IPS DF 6.9 (cell line): ENCODE measurements at regions not wholly inside any gene's neighbourhood (a gene's known extent, or its start where the extent isn't known, plus 50 kb on each side); places are given as distances from the start of the nearest gene placed in this dataset.

Source experiments
- DNase-seq: peaks from one replicate; pipeline ENCODE4 v3.0.0-alpha.2; 2013; ENCODE audit warnings: low read depth, low spot score
- H3K27ac ChIP-seq: one replicate; pipeline ENCODE4 v1.5.1; 2013; ENCODE audit warnings: low read length, control low read depth
- H3K27me3 ChIP-seq: 2 replicates; pipeline ENCODE4 v1.6.1; 2013; ENCODE audit warnings: mild to moderate bottlenecking, low read length; ENCODE audit not compliant: control insufficient read depth, insufficient read depth
- H3K36me3 ChIP-seq: 2 replicates; pipeline ENCODE4 v1.6.1; 2013; ENCODE audit warnings: low read length; ENCODE audit not compliant: control insufficient read depth, insufficient read depth
- H3K4me1 ChIP-seq: 2 replicates; pipeline ENCODE4 v1.6.1; 2013; ENCODE audit warnings: low read length; ENCODE audit not compliant: control insufficient read depth, insufficient read depth
- H3K4me3 ChIP-seq: 2 replicates; pipeline ENCODE4 v1.5.1; 2013; ENCODE audit warnings: mild to moderate bottlenecking, low read length
- H3K9me3 ChIP-seq: 2 replicates; pipeline ENCODE4 v1.6.1; 2013; ENCODE audit warnings: low read length, inconsistent platforms; ENCODE audit not compliant: control insufficient read depth, insufficient read depth
- WGBS: extraction: QIAGEN DNeasy Blood & Tissue Kit; methylation state at CpG from one replicate; pipeline ENCODE4 v1.1.7; 2013; ENCODE audit warnings: mixed read lengths, missing lambda C conversion rate; ENCODE audit not compliant: insufficient read length, insufficient coverage; 5-methylcytosine and 5-hydroxymethylcytosine counted together

GRCh38 chr2:128710729-128711128, 392.1 kb upstream of the HS6ST1 start:
- DNase-seq: no peak
- H3K27ac ChIP-seq: no peak overlapping the region
- no CpG with 5 or more reads among the region's 2 CpGs for WGBS

GRCh38 chr2:128714285-128714684, 395.6 kb upstream of the HS6ST1 start:
- H3K27ac ChIP-seq: no peak overlapping the region

More at GRCh38 chr2:128710729-128711128, 392.1 kb upstream of the HS6ST1 start:
- Histone ChIP-seq H3K4me3 (no peak overlapping the region), H3K9me3 (no peaks in the 10 kb centered on the region; the same call in 1 of the 2 replicates), H3K27me3 (no peaks in the 10 kb centered on the region), H3K4me1 (no peaks in the 10 kb centered on the region), H3K36me3 (no peaks in the 10 kb centered on the region)

GRCh38 chr2:128714851-128715312, 396.2 kb upstream of the HS6ST1 start:
- no peaks in the 10 kb centered on the region for H3K36me3 ChIP-seq
- no peaks in the 10 kb centered on the region for H3K27me3 ChIP-seq
- no CpG with 5 or more reads among the region's 6 CpGs for WGBS
- no peak overlapping the region for H3K27ac ChIP-seq
- DNase-seq: no peak
- 0 out of 2 replicates have a peak, but pooled peaks cover 1% of the 10 kb centered on the region for H3K4me1 ChIP-seq
- H3K4me3 ChIP-seq: no peak overlapping the region
- H3K9me3 ChIP-seq: no peaks in the 10 kb centered on the region

More at GRCh38 chr2:128714285-128714684, 395.6 kb upstream of the HS6ST1 start:
- no peak for DNase-seq
- H3K4me3 ChIP-seq: no peak overlapping the region
- no CpG with 5 or more reads among the region's 4 CpGs for WGBS
- 0 out of 2 replicates have a peak, but pooled peaks cover 1% of the 10 kb centered on the region for H3K4me1 ChIP-seq
- H3K27me3 ChIP-seq: no peaks in the 10 kb centered on the region
- no peaks in the 10 kb centered on the region for H3K9me3 ChIP-seq
- no peaks in the 10 kb centered on the region for H3K36me3 ChIP-seq

- no peak overlapping the region for H3K4me3 ChIP-seq
- H3K36me3 ChIP-seq: no peaks in the 10 kb centered on the region
- H3K27me3 ChIP-seq: no peaks in the 10 kb centered on the region
- no peak for DNase-seq
- no peak overlapping the region for H3K27ac ChIP-seq
- 0 out of 2 replicates have a peak, but pooled peaks cover 1% of the 10 kb centered on the region for H3K4me1 ChIP-seq
- WGBS: no CpG with 5 or more reads among the region's 7 CpGs
- no peaks in the 10 kb centered on the region for H3K9me3 ChIP-seq
Observed at GRCh38 chr2:128715360-128715759, 396.7 kb upstream of the HS6ST1 start.

- WGBS: no CpG with 5 or more reads among the region's 8 CpGs
- DNase-seq: no peak
- no peaks in the 10 kb centered on the region for H3K9me3 ChIP-seq
- H3K27ac ChIP-seq: no peak overlapping the region
- H3K36me3 ChIP-seq: no peaks in the 10 kb centered on the region
- no peaks in the 10 kb centered on the region for H3K27me3 ChIP-seq
- H3K4me1 ChIP-seq: 0 out of 2 replicates have a peak, but pooled peaks cover 1% of the 10 kb centered on the region
- no peak overlapping the region for H3K4me3 ChIP-seq
Observed at GRCh38 chr2:128716299-128716721, 397.6 kb upstream of the HS6ST1 start.

GRCh38 chr2:128717758-128718710, 399.4 kb upstream of the HS6ST1 start:
- no CpG with 5 or more reads among the region's 8 CpGs for WGBS
- Histone ChIP-seq H3K27ac (no peak overlapping the region), H3K36me3 (no peaks in the 10 kb centered on the region), H3K4me3 (no peak overlapping the region), H3K27me3 (no peaks in the 10 kb centered on the region), H3K9me3 (no peaks in the 10 kb centered on the region), H3K4me1 (0 out of 2 replicates have a peak, but pooled peaks cover 1% of the 10 kb centered on the region)
- no peak for DNase-seq

GRCh38 chr2:128720080-128721022, 401.7 kb upstream of the HS6ST1 start:
- Histone ChIP-seq H3K36me3 (no peaks in the 10 kb centered on the region), H3K27ac (no peak overlapping the region), H3K4me1 (0 out of 2 replicates have a peak, but pooled peaks cover 1% of the 10 kb centered on the region), H3K4me3 (no peak overlapping the region), H3K27me3 (no peaks in the 10 kb centered on the region), H3K9me3 (no peaks in the 10 kb centered on the region)
- WGBS: no CpG with 5 or more reads among the region's 4 CpGs
- no peak for DNase-seq

- H3K36me3 ChIP-seq: no peaks in the 10 kb centered on the region
- no peaks in the 10 kb centered on the region for H3K27me3 ChIP-seq
- no CpG with 5 or more reads among the region's 2 CpGs for WGBS
- H3K27ac ChIP-seq: no peak overlapping the region
- DNase-seq: no peak
- H3K9me3 ChIP-seq: no peaks in the 10 kb centered on the region
- H3K4me1 ChIP-seq: 0 out of 2 replicates have a peak, but pooled peaks cover 1% of the 10 kb centered on the region
- H3K4me3 ChIP-seq: no peak overlapping the region
Observed at GRCh38 chr2:128721096-128721495, 402.4 kb upstream of the HS6ST1 start.

GRCh38 chr2:128722489-128722888, 403.8 kb upstream of the HS6ST1 start:
- Histone ChIP-seq H3K27ac (no peak overlapping the region), H3K4me3 (no peak overlapping the region), H3K4me1 (no peaks in the 10 kb centered on the region), H3K36me3 (no peaks in the 10 kb centered on the region), H3K27me3 (no peaks in the 10 kb centered on the region), H3K9me3 (no peaks in the 10 kb centered on the region)
- no peak for DNase-seq
- no CpG with 5 or more reads among the region's 1 CpG for WGBS

GRCh38 chr2:128724547-128724946, 405.9 kb upstream of the HS6ST1 start:
- no peak overlapping the region for H3K27ac ChIP-seq

More at GRCh38 chr2:128724547-128724946, 405.9 kb upstream of the HS6ST1 start:
- Histone ChIP-seq H3K27me3 (no peaks in the 10 kb centered on the region), H3K36me3 (no peaks in the 10 kb centered on the region), H3K4me3 (no peak overlapping the region), H3K9me3 (no peaks in the 10 kb centered on the region), H3K4me1 (no peaks in the 10 kb centered on the region)
- DNase-seq: no peak
- no CpG with 5 or more reads among the region's 7 CpGs for whole genome bisulfite sequencing
